K562 (cell line): ENCODE measurements at regions not wholly inside any gene's neighbourhood (a gene's known extent, or its start where the extent isn't known, plus 50 kb on each side); places are given as distances from the start of the nearest gene placed in this dataset.

Experiments
- ATAC-seq: fragments of 200-7000 bp; cut with Tn5 transposase; 3 replicates; pipeline ENCODE4 v1.9.1; 2020; ENCODE audit warnings: moderate library complexity
- BruUV-seq: library from RNA; stranded (reverse); fragments of 400-500 nt; replicated peaks from 2 replicates; lab custom pipeline; 2021; lab: Mats Ljungman, UMichigan
- CTCF ChIA-PET: fragments of 300-600 bp; formaldehyde crosslinking; extraction: SDS; loops from one replicate; lab custom pipeline; 2021; ENCODE audit warnings: low intra/inter-chr PET ratio; lab: Yijun Ruan, JAX
- POLR2A ChIA-PET: fragments of 300-600, 350-650 bp; sonication (Branson Sonifier 250); formaldehyde crosslinking; extraction: SDS; loops from one replicate; lab custom pipeline; 2021; ENCODE audit warnings: antibody characterized with exemption, inconsistent platforms; lab: Yijun Ruan, JAX
- DNase-seq, 4 experiments: peaks; one replicate each; pipeline versions ENCODE4 v3.0.0 to v3.0.0-alpha.2; 2011 to 2018; ENCODE audit warnings: low spot score in 3 of 4, mixed read lengths in 3 of 4; ENCODE audit errors: extremely low read depth in 1 of 4
- FAIRE-seq: peaks from 2 replicates; lab custom pipeline; 2011; peaks lifted over from hg19 to GRCh38; lab: Jason Lieb, UNC
- H2AFZ ChIP-seq: 2 replicates; pipeline ENCODE4 v1.6.0; 2011; ENCODE audit warnings: low read depth, low read length, control low read depth, inconsistent platforms
- H3K27ac ChIP-seq: fragments of 200-600 bp; 3 replicates; pipeline ENCODE4 v1.8.0; 2011; ENCODE audit warnings: low read depth, mild to moderate bottlenecking, control low read depth, inconsistent platforms, low read length, moderate library complexity, mixed read lengths; ENCODE audit errors: extremely low read depth
- H3K27me3 ChIP-seq, 2 experiments: fragments of 300-600 bp in 1 of 2; 2 replicates in 1 of 2; 3 replicates in 1 of 2; pipeline versions ENCODE4 v1.6.0 to v1.8.0; 2011; ENCODE audit warnings: inconsistent platforms in 2 of 2, low read length in 2 of 2, mild to moderate bottlenecking in 1 of 2, mixed read lengths in 1 of 2, moderate library complexity in 1 of 2; ENCODE audit not compliant: control insufficient read depth in 2 of 2, insufficient read depth in 2 of 2
- H3K36me3 ChIP-seq: fragments of 300-600 bp; 3 replicates; pipeline ENCODE4 v1.8.0; 2011; ENCODE audit warnings: mild to moderate bottlenecking, low read length, inconsistent platforms; ENCODE audit not compliant: control insufficient read depth, insufficient read depth
- H3K4me1 ChIP-seq, 2 experiments: fragments of 200-600 bp in 1 of 2; replicated peaks in 1 of 2; 2 replicates in 1 of 2; 3 replicates in 1 of 2; pipeline versions ENCODE4 v1.5.1 to v1.8.0; 2011; ENCODE audit warnings: inconsistent platforms in 2 of 2, low read length in 2 of 2, mild to moderate bottlenecking in 1 of 2, mixed read lengths in 1 of 2, moderate library complexity in 1 of 2; ENCODE audit not compliant: control insufficient read depth in 2 of 2, insufficient read depth in 2 of 2
- H3K4me2 ChIP-seq: 2 replicates; pipeline ENCODE4 v1.6.1; 2011; ENCODE audit warnings: low read length, control low read depth, inconsistent platforms, mixed read lengths; ENCODE audit not compliant: insufficient read depth
- H3K4me3 ChIP-seq: fragments of 200-600 bp; sonication (generic), shearing (Covaris generic); 2 replicates; pipeline ENCODE4 v1.5.1; 2016; ENCODE audit warnings: control low read depth, inconsistent platforms
- H3K79me2 ChIP-seq: fragments of 200-600 bp; 3 replicates; pipeline ENCODE4 v1.8.0; 2011; ENCODE audit warnings: low read length, inconsistent platforms; ENCODE audit not compliant: control insufficient read depth, insufficient read depth
- H3K9ac ChIP-seq, 2 experiments: 2 replicates each; pipeline versions ENCODE4 v1.6.0 to v1.6.1; 2011; ENCODE audit warnings: low read depth in 2 of 2, low read length in 2 of 2, control low read depth in 1 of 2, inconsistent platforms in 1 of 2, mild to moderate bottlenecking in 1 of 2, mixed read lengths in 1 of 2; ENCODE audit not compliant: insufficient read depth in 1 of 2
- H3K9me1 ChIP-seq: one replicate; pipeline ENCODE4 v1.6.0; 2011; ENCODE audit warnings: inconsistent platforms, mild to moderate bottlenecking, low read length, moderate library complexity; ENCODE audit not compliant: control insufficient read depth, insufficient read depth
- H3K9me3 ChIP-seq: replicated peaks from 2 replicates; pipeline ENCODE4 v1.5.1; 2011; ENCODE audit warnings: low read depth, low read length, inconsistent platforms; ENCODE audit not compliant: control insufficient read depth, insufficient read depth
- H4K20me1 ChIP-seq: replicated peaks from 2 replicates; pipeline ENCODE4 v1.6.1; 2011; ENCODE audit warnings: low read length, inconsistent platforms, mixed read lengths; ENCODE audit not compliant: control insufficient read depth, insufficient read depth
- BRCA1 ChIP-seq, 2 experiments: fragments of 450-650 bp in 1 of 2; sonication (generic) in 1 of 2; formaldehyde crosslinking in 1 of 2; IDR thresholded peaks; 2 replicates each; pipeline versions ENCODE4 v1.5.0 to v1.6.1; 2017 to 2020; ENCODE audit warnings: mild to moderate bottlenecking in 1 of 2, missing genetic modification reagents in 1 of 2
- CCNT2 ChIP-seq: IDR thresholded peaks from 2 replicates; pipeline ENCODE4 v1.6.1; 2011; ENCODE audit warnings: borderline replicate concordance, low read depth, mild to moderate bottlenecking, moderate library complexity, mixed read lengths, low read length; ENCODE audit not compliant: insufficient read length; ENCODE audit errors: extremely low read depth
- CTBP1 ChIP-seq: fragments of 450-650 bp; IDR thresholded peaks from 2 replicates; pipeline ENCODE4 v1.6.1; 2016; ENCODE audit warnings: borderline replicate concordance
- FOXM1 ChIP-seq, 2 experiments: fragments of 450-650 bp in 1 of 2; sonication (generic) in 1 of 2; formaldehyde crosslinking in 1 of 2; IDR thresholded peaks; 2 replicates each; pipeline versions ENCODE4 v1.6.1 to v1.9.0; 2017 to 2022; ENCODE audit warnings: low read depth in 2 of 2, mild to moderate bottlenecking in 2 of 2, missing genetic modification reagents in 1 of 2, moderate library complexity in 1 of 2
- FUS ChIP-seq: fragments of 200-400 bp; formaldehyde crosslinking; optimal IDR thresholded peaks from 2 replicates; pipeline ENCODE3; 2017; ENCODE audit warnings: low read depth, low read length
- PTTG1 ChIP-seq: fragments of 450-650 bp; IDR thresholded peaks from 2 replicates; pipeline ENCODE4 v1.6.1; 2016; ENCODE audit warnings: low read depth, mild to moderate bottlenecking, missing genetic modification characterization, missing compliant biosample characterization
- SIX5 ChIP-seq, 2 experiments: IDR thresholded peaks; 2 replicates each; pipeline ENCODE4 v1.6.1; 2011; ENCODE audit warnings: low read length in 2 of 2, borderline replicate concordance in 1 of 2, low read depth in 1 of 2, mild to moderate bottlenecking in 1 of 2, moderate library complexity in 1 of 2; ENCODE audit not compliant: insufficient read depth in 1 of 2
- SMC3 ChIP-seq: conservative IDR thresholded peaks from 2 replicates; pipeline ENCODE4 v1.6.1; 2011; ENCODE audit warnings: low read depth, low read length, improper control_type of control experiment; ENCODE audit not compliant: insufficient read depth
- ZNF175 ChIP-seq: fragments of 200-800 bp; sonication (Bioruptor generic); IDR thresholded peaks from 2 replicates; pipeline ENCODE4 v1.6.1; 2016; ENCODE audit warnings: low read depth, mild to moderate bottlenecking, missing genetic modification characterization, missing compliant biosample characterization
- ZNF239 ChIP-seq: fragments of 250-450 bp; sonication (Bioruptor Pico); IDR thresholded peaks from 2 replicates; pipeline ENCODE4 v1.4.0; 2020; ENCODE audit warnings: mild to moderate bottlenecking
- ZNF253 ChIP-seq: fragments of 250-450 bp; sonication (Bioruptor Pico); conservative IDR thresholded peaks from 2 replicates; pipeline ENCODE4 v1.6.1; 2021; ENCODE audit warnings: mild to moderate bottlenecking
- WGBS: fragments of 100-300 bp; shearing (Covaris generic); methylation state at CpG from one replicate; pipeline ENCODE4 v1.1.6; 2016; ENCODE audit warnings: low coverage, mixed read lengths; ENCODE audit not compliant: insufficient coverage; ENCODE audit errors: missing lambda C conversion rate; 5-methylcytosine and 5-hydroxymethylcytosine counted together
- in situ Hi-C: fragments of 300-500 bp; cut with MboI; formaldehyde crosslinking; loops from 4 replicates; pipeline ENCODE4 v1.15.0; 2018; ENCODE audit warnings: inconsistent platforms, mixed read lengths
- intact Hi-C: fragments of 100-400 bp; cut with micrococcal nuclease; formaldehyde crosslinking; loops from 2 replicates; pipeline ENCODE4 v1.14.2; 2022
- TF ChIP-seq, protein P1 (sequence below), 2 experiments: IDR thresholded peaks in 1 of 2; conservative IDR thresholded peaks in 1 of 2; 2 replicates each; pipeline ENCODE4 v1.6.1; 2016; ENCODE audit warnings: low read depth in 2 of 2, mild to moderate bottlenecking in 1 of 2, missing compliant biosample characterization in 1 of 2, missing genetic modification characterization in 1 of 2, moderate library complexity in 1 of 2
- TF ChIP-seq, protein P2 (sequence below): sonication (generic); formaldehyde crosslinking; IDR thresholded peaks from 2 replicates; pipeline ENCODE4 v1.8.0; 2022; ENCODE audit warnings: mild to moderate bottlenecking, missing genetic modification reagents, borderline replicate concordance
- TF ChIP-seq, protein P3 (sequence below), 2 experiments: fragments of 450-650 bp; conservative IDR thresholded peaks; 2 replicates each; pipeline ENCODE4 v1.6.1; 2017; ENCODE audit warnings: mild to moderate bottlenecking in 2 of 2, moderate library complexity in 2 of 2

DNA sequence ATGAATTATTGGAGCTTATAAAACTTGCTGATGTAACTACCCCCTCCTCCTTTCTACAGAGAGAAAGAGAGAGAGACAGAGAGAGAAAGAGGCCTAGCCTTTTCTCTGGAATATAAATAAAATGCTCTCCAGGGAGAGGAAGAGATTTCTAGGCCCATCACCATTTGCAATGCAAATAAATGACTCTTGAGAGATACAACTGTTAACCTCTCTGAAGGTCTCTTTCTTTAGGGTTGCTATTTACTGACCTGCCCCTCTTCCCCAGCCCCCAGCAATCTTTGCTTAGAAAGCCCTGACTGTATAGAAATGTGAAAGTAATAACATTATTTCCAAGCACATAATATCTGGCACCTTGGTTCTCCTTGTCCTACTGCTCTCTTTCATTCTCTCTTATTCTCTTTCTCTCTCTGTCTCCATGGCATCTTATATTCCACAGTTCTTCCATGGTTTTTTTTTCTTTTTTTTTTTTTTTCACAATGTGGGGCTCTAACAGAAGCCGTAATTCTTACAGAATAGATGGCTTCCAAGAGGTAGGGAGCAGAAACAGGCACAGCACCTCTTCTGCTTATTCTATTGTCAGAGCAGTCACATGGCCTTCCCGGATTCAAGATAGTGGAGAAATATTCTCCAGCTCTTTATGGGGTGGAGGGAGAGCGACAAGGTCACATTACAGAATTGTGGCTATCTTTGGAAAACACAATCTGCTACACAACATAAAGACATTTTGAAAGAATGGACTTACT lies 1087.9 kb upstream of the NUDT12 start:
- no peaks in the 10 kb centered on the region for H3K4me1 ChIP-seq
- TF ChIP-seq, protein P1, sequence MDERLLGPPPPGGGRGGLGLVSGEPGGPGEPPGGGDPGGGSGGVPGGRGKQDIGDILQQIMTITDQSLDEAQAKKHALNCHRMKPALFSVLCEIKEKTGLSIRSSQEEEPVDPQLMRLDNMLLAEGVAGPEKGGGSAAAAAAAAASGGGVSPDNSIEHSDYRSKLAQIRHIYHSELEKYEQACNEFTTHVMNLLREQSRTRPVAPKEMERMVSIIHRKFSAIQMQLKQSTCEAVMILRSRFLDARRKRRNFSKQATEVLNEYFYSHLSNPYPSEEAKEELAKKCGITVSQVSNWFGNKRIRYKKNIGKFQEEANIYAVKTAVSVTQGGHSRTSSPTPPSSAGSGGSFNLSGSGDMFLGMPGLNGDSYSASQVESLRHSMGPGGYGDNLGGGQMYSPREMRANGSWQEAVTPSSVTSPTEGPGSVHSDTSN (CRISPR knock-in tag; IDR thresholded peaks at IDR 0.05; ENCODE audit: low read depth), result no peak
- TF ChIP-seq, protein P1 (tag; conservative IDR thresholded peaks at IDR 0.05; ENCODE audit: low read depth), result no peak
- TF ChIP-seq BRCA1 (IDR thresholded peaks at IDR 0.05) (no peak), BRCA1 (CRISPR knock-in tag; IDR thresholded peaks at IDR 0.05) (no peak), ZNF175 (no peak), SMC3 (no peak), CTBP1 (no peak), CCNT2 (no peak), ZNF253 (CRISPR knock-in tag) (no peak), FOXM1 (IDR thresholded peaks at IDR 0.05; ENCODE audit: low read depth) (no peak), FOXM1 (CRISPR knock-in tag; IDR thresholded peaks at IDR 0.05; ENCODE audit: low read depth) (no peak), SIX5 (IDR thresholded peaks at IDR 0.05; ENCODE audit: borderline replicate concordance in 1 of 2, insufficient read depth in 1 of 2, low read depth in 1 of 2, low read length in 2 of 2) (no peak), FUS (no peak), PTTG1 (no peak), ZNF239 (CRISPR knock-in tag) (no peak)
- TF ChIP-seq, protein P2, sequence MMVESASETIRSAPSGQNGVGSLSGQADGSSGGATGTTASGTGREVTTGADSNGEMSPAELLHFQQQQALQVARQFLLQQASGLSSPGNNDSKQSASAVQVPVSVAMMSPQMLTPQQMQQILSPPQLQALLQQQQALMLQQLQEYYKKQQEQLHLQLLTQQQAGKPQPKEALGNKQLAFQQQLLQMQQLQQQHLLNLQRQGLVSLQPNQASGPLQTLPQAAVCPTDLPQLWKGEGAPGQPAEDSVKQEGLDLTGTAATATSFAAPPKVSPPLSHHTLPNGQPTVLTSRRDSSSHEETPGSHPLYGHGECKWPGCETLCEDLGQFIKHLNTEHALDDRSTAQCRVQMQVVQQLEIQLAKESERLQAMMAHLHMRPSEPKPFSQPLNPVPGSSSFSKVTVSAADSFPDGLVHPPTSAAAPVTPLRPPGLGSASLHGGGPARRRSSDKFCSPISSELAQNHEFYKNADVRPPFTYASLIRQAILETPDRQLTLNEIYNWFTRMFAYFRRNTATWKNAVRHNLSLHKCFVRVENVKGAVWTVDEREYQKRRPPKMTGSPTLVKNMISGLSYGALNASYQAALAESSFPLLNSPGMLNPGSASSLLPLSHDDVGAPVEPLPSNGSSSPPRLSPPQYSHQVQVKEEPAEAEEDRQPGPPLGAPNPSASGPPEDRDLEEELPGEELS, result no peak
- TF ChIP-seq, protein P3, sequence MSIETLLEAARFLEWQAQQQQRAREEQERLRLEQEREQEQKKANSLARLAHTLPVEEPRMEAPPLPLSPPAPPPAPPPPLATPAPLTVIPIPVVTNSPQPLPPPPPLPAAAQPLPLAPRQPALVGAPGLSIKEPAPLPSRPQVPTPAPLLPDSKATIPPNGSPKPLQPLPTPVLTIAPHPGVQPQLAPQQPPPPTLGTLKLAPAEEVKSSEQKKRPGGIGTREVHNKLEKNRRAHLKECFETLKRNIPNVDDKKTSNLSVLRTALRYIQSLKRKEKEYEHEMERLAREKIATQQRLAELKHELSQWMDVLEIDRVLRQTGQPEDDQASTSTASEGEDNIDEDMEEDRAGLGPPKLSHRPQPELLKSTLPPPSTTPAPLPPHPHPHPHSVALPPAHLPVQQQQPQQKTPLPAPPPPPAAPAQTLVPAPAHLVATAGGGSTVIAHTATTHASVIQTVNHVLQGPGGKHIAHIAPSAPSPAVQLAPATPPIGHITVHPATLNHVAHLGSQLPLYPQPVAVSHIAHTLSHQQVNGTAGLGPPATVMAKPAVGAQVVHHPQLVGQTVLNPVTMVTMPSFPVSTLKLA (conservative IDR thresholded peaks at IDR 0.05), result no peak

More for the DNA sequence above, 1087.9 kb upstream of the NUDT12 start:
- in situ Hi-C loops, result no loop called here
- no peak overlapping the region for H3K4me2 ChIP-seq
- intact Hi-C loops, result no loop called here
- ChIA-PET CTCF (no interaction called here), POLR2A (no interaction called here)
- ATAC-seq (no peak), DNase-seq (no peak), FAIRE-seq (no peak)
- no peak overlapping the region for H3K9ac ChIP-seq
- H3K27ac ChIP-seq, result no peak overlapping the region
- H2AFZ ChIP-seq, result no peak overlapping the region
- no peaks in the 10 kb centered on the region for H3K36me3 ChIP-seq
- WGBS, result 0% methylated on average over 3 of the region's 3 CpGs
- no peaks in the 10 kb centered on the region for H3K79me2 ChIP-seq
- BruUV-seq, result no TSS peak
- H3K9me1 ChIP-seq, result no peaks in the 10 kb centered on the region
- no peaks in the 10 kb centered on the region; the same call in 1 of the 2 replicates for H3K9me3 ChIP-seq
- no peaks in the 10 kb centered on the region for H4K20me1 ChIP-seq
- H3K27me3 ChIP-seq, result no peaks in the 10 kb centered on the region
- H3K4me3 ChIP-seq, result no peak overlapping the region
